GM23338 (cell line): ENCODE measurements at regions not wholly inside any gene's neighbourhood (a gene's known extent, or its start where the extent isn't known, plus 50 kb on each side); places are given as distances from the start of the nearest gene placed in this dataset.

Experiments
- ATAC-seq: fragments of 200-7000 bp; cut with Tn5 transposase; 3 replicates; pipeline ENCODE4 v1.9.1; 2020
- DNase-seq: peaks from one replicate; pipeline ENCODE4 v3.0.0-alpha.2; 2015; ENCODE audit warnings: low spot score
- H2AFZ ChIP-seq: fragments of 200-600 bp; sonication (generic); 2 replicates; pipeline ENCODE4 v1.8.0; 2016; ENCODE audit warnings: antibody characterized with exemption, mild to moderate bottlenecking, moderate library complexity
- H3F3A ChIP-seq: fragments of 200-600 bp; sonication (generic); replicated peaks from 2 replicates; pipeline ENCODE4 v1.8.0; 2017; ENCODE audit warnings: antibody characterized with exemption, mixed run types, low read depth
- H3K27ac ChIP-seq: fragments of 200-600 bp; sonication (generic); 2 replicates; pipeline ENCODE4 v1.6.1; 2016; ENCODE audit warnings: low read depth
- H3K27me3 ChIP-seq: fragments of 200-600 bp; sonication (generic); 2 replicates; pipeline ENCODE4 v1.8.0; 2016; ENCODE audit warnings: mild to moderate bottlenecking, mixed run types, moderate library complexity; ENCODE audit not compliant: insufficient read depth
- H3K36me3 ChIP-seq: fragments of 200-600 bp; sonication (generic); 2 replicates; pipeline ENCODE4 v1.8.0; 2016; ENCODE audit warnings: mild to moderate bottlenecking; ENCODE audit not compliant: insufficient read depth
- H3K4me1 ChIP-seq: fragments of 200-600 bp; sonication (generic); 2 replicates; pipeline ENCODE4 v1.8.0; 2016; ENCODE audit warnings: mild to moderate bottlenecking, moderate library complexity; ENCODE audit not compliant: insufficient read depth
- H3K4me2 ChIP-seq: fragments of 200-600 bp; sonication (generic); 2 replicates; pipeline ENCODE4 v1.7.1; 2017; ENCODE audit warnings: mixed run types
- H3K4me3 ChIP-seq: fragments of 200-600 bp; sonication (generic); 2 replicates; pipeline ENCODE4 v1.6.1; 2016; ENCODE audit warnings: mixed run types
- H3K79me2 ChIP-seq: fragments of 200-600 bp; sonication (generic); replicated peaks from 2 replicates; pipeline ENCODE4 v1.8.0; 2017; ENCODE audit warnings: mild to moderate bottlenecking; ENCODE audit not compliant: insufficient read depth
- H3K9me2 ChIP-seq: fragments of 200-600 bp; sonication (generic); 2 replicates; pipeline ENCODE4 v1.8.0; 2017; ENCODE audit not compliant: insufficient read depth
- H4K20me1 ChIP-seq: fragments of 200-600 bp; sonication (generic); replicated peaks from 2 replicates; pipeline ENCODE4 v1.8.0; 2017; ENCODE audit warnings: mild to moderate bottlenecking; ENCODE audit not compliant: insufficient read depth
- H3K27ac Mint-ChIP-seq: 2 replicates; pipeline ENCODE4 v1.8.0; 2020; ENCODE audit warnings: inconsistent platforms, mild to moderate bottlenecking, moderate library complexity, mixed read lengths
- H3K27me3 Mint-ChIP-seq: 3 replicates; pipeline ENCODE4 v1.8.0; 2022; ENCODE audit warnings: low read depth, mild to moderate bottlenecking, moderate library complexity, mixed read lengths, inconsistent platforms; ENCODE audit not compliant: insufficient read depth, poor library complexity
- H3K36me3 Mint-ChIP-seq: 3 replicates; pipeline ENCODE4 v1.8.0; 2021; ENCODE audit warnings: low read depth, mild to moderate bottlenecking, inconsistent platforms, moderate library complexity, mixed read lengths
- H3K4me1 Mint-ChIP-seq: 3 replicates; pipeline ENCODE4 v1.8.0; 2020; ENCODE audit warnings: mild to moderate bottlenecking, inconsistent platforms, mixed read lengths
- H3K4me3 Mint-ChIP-seq: 3 replicates; pipeline ENCODE4 v1.8.0; 2021; ENCODE audit warnings: moderate library complexity, mild to moderate bottlenecking, inconsistent platforms, mixed read lengths
- H3K9me3 Mint-ChIP-seq: 3 replicates; pipeline ENCODE4 v1.8.0; 2020; ENCODE audit warnings: moderate library complexity, mild to moderate bottlenecking, inconsistent platforms, mixed read lengths
- EZH2 ChIP-seq: fragments of 200-600 bp; sonication (generic); IDR thresholded peaks from one replicate; pipeline ENCODE4 v1.8.0; 2017; ENCODE audit warnings: antibody characterized with exemption, mild to moderate bottlenecking, low read depth; ENCODE audit not compliant: unreplicated experiment
- ZNF114 ChIP-seq: fragments of 250-450 bp; sonication (Bioruptor Pico); IDR thresholded peaks from 2 replicates; pipeline ENCODE4 v1.5.0; 2020; ENCODE audit warnings: mild to moderate bottlenecking, moderate library complexity
- TF ChIP-seq, protein P1 (sequence below): fragments of 250-450 bp; sonication (Bioruptor Pico); IDR thresholded peaks from 2 replicates; pipeline ENCODE4 v1.5.0; 2020; ENCODE audit warnings: mild to moderate bottlenecking, moderate library complexity
- TF ChIP-seq, protein P2 (sequence below), 2 experiments: fragments of 200-600 bp in 1 of 2; sonication (generic) in 1 of 2; conservative IDR thresholded peaks; 2 replicates each; pipeline versions ENCODE4 v1.5.1 to v1.6.1; 2016 to 2017; ENCODE audit warnings: antibody characterized with exemption in 2 of 2, low read depth in 2 of 2, mild to moderate bottlenecking in 2 of 2, moderate library complexity in 1 of 2

DNA sequence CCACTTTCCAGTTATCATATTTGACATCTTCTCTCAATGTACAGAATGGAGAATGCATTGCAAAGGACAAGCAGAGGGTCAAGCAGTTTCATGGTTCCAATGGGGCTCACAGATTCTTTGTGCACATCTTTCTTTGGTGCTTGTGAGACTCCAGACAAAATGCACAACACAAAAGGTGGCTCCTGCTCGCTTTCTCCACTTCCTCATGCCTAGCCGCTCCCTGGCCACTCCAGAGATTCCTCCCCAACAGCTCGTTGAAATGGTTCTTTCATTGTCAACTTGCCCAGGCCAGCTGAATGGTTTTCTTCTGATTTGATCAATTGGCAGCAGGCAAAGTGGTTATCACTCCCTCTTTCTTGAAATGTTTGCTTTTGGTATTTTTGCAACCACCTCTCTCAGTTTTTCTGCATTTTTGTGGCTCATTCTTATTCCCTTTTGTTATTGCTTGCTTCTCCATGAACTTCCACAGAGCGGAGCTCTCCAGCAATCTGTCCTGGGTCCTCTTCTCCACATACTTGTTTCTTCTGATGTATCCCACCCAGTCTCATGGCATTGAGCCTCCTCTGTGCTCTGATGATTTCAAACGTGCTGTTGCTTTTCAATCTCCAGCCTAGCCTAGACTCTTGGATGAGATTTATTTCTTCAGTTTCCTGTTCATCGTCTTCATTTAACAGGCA lies 507.8 kb upstream of the MKI67 start:
- no peak overlapping the region; the same call in 1 of the 2 replicates for H2AFZ ChIP-seq
- H3K4me2 ChIP-seq, result no peak overlapping the region
- H3K36me3 ChIP-seq, result no peaks in the 10 kb centered on the region
- H3K79me2 ChIP-seq, result no peaks in the 10 kb centered on the region
- peaks cover 5% of the 10 kb centered on the region; the same call in 1 of the 2 replicates for H3K4me1 ChIP-seq
- ATAC-seq, result peak; percentile 75
- Mint-ChIP-seq H3K27ac (no peak overlapping the region), H3K9me3 (peaks cover 3% of the 10 kb centered on the region; the same call in 2 of the 3 replicates), H3K4me3 (no peak overlapping the region), H3K4me1 (peaks cover 23% of the 10 kb centered on the region), H3K36me3 (peaks cover 2% of the 10 kb centered on the region; the same call in 1 of the 3 replicates), H3K27me3 (no peaks in the 10 kb centered on the region)
- H3F3A ChIP-seq, result no peaks in the 10 kb centered on the region
- no peaks in the 10 kb centered on the region for H3K27me3 ChIP-seq
- DNase-seq, result peak; percentile 28
- TF ChIP-seq, protein P1, sequence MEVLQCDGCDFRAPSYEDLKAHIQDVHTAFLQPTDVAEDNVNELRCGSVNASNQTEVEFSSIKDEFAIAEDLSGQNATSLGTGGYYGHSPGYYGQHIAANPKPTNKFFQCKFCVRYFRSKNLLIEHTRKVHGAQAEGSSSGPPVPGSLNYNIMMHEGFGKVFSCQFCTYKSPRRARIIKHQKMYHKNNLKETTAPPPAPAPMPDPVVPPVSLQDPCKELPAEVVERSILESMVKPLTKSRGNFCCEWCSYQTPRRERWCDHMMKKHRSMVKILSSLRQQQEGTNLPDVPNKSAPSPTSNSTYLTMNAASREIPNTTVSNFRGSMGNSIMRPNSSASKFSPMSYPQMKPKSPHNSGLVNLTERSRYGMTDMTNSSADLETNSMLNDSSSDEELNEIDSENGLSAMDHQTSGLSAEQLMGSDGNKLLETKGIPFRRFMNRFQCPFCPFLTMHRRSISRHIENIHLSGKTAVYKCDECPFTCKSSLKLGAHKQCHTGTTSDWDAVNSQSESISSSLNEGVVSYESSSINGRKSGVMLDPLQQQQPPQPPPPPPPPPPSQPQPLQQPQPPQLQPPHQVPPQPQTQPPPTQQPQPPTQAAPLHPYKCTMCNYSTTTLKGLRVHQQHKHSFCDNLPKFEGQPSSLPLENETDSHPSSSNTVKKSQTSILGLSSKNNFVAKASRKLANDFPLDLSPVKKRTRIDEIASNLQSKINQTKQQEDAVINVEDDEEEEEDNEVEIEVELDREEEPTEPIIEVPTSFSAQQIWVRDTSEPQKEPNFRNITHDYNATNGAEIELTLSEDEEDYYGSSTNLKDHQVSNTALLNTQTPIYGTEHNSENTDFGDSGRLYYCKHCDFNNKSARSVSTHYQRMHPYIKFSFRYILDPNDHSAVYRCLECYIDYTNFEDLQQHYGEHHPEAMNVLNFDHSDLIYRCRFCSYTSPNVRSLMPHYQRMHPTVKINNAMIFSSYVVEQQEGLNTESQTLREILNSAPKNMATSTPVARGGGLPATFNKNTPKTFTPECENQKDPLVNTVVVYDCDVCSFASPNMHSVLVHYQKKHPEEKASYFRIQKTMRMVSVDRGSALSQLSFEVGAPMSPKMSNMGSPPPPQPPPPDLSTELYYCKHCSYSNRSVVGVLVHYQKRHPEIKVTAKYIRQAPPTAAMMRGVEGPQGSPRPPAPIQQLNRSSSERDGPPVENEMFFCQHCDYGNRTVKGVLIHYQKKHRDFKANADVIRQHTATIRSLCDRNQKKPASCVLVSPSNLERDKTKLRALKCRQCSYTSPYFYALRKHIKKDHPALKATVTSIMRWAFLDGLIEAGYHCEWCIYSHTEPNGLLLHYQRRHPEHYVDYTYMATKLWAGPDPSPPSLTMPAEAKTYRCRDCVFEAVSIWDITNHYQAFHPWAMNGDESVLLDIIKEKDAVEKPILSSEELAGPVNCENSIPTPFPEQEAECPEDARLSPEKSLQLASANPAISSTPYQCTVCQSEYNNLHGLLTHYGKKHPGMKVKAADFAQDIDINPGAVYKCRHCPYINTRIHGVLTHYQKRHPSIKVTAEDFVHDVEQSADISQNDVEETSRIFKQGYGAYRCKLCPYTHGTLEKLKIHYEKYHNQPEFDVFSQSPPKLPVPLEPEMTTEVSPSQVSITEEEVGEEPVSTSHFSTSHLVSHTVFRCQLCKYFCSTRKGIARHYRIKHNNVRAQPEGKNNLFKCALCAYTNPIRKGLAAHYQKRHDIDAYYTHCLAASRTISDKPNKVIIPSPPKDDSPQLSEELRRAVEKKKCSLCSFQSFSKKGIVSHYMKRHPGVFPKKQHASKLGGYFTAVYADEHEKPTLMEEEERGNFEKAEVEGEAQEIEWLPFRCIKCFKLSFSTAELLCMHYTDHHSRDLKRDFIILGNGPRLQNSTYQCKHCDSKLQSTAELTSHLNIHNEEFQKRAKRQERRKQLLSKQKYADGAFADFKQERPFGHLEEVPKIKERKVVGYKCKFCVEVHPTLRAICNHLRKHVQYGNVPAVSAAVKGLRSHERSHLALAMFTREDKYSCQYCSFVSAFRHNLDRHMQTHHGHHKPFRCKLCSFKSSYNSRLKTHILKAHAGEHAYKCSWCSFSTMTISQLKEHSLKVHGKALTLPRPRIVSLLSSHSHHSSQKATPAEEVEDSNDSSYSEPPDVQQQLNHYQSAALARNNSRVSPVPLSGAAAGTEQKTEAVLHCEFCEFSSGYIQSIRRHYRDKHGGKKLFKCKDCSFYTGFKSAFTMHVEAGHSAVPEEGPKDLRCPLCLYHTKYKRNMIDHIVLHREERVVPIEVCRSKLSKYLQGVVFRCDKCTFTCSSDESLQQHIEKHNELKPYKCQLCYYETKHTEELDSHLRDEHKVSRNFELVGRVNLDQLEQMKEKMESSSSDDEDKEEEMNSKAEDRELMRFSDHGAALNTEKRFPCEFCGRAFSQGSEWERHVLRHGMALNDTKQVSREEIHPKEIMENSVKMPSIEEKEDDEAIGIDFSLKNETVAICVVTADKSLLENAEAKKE (CRISPR knock-in tag), result peak; percentile 73
- TF ChIP-seq EZH2 (no peak), ZNF114 (CRISPR knock-in tag) (no peak)
- TF ChIP-seq, protein P2, sequence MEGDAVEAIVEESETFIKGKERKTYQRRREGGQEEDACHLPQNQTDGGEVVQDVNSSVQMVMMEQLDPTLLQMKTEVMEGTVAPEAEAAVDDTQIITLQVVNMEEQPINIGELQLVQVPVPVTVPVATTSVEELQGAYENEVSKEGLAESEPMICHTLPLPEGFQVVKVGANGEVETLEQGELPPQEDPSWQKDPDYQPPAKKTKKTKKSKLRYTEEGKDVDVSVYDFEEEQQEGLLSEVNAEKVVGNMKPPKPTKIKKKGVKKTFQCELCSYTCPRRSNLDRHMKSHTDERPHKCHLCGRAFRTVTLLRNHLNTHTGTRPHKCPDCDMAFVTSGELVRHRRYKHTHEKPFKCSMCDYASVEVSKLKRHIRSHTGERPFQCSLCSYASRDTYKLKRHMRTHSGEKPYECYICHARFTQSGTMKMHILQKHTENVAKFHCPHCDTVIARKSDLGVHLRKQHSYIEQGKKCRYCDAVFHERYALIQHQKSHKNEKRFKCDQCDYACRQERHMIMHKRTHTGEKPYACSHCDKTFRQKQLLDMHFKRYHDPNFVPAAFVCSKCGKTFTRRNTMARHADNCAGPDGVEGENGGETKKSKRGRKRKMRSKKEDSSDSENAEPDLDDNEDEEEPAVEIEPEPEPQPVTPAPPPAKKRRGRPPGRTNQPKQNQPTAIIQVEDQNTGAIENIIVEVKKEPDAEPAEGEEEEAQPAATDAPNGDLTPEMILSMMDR (conservative IDR thresholded peaks at IDR 0.05; ENCODE audit: low read depth in 2 of 2), result peak; percentile 39 to 60
- 0 out of 2 replicates have a peak, but pooled peaks cover 2% of the 10 kb centered on the region for H3K9me2 ChIP-seq
- H3K27ac ChIP-seq, result no peak overlapping the region
- no peak overlapping the region for H3K4me3 ChIP-seq
- no peaks in the 10 kb centered on the region for H4K20me1 ChIP-seq
